Thyroid gland (tissue), 4 donors: ENCODE measurements at regions not wholly inside any gene's neighbourhood (a gene's known extent, or its start where the extent isn't known, plus 50 kb on each side); places are given as distances from the start of the nearest gene placed in this dataset.
A peak's percentile ranks its signal among the peaks of the same experiment; 100 is the strongest.

Experiments
- DNase-seq, 2 donors: peaks; one replicate each; pipeline ENCODE4 v3.0.0-alpha.2; 2019
- H3K27ac ChIP-seq, 3 donors: fragments of 200-600 bp; sonication (generic); 1 replicate in 2 of 3; 2 replicates in 1 of 3; pipeline ENCODE4 v1.5.1; 2016 to 2019; ENCODE audit warnings: mild to moderate bottlenecking in 1 of 3, moderate library complexity in 1 of 3
- H3K27me3 ChIP-seq: fragments of 200-600 bp; sonication (generic); one replicate; pipeline ENCODE4 v1.5.1; 2019
- H3K36me3 ChIP-seq, 2 donors: fragments of 200-600 bp; sonication (generic); one replicate each; pipeline ENCODE4 v1.5.1; 2016 to 2019
- H3K4me1 ChIP-seq, 2 donors: fragments of 200-600 bp; sonication (generic); one replicate each; pipeline ENCODE4 v1.5.1; 2017 to 2019
- H3K4me3 ChIP-seq, 3 donors: fragments of 200-600 bp; sonication (generic); replicated peaks in 1 of 3; 1 replicate in 2 of 3; 2 replicates in 1 of 3; pipeline ENCODE4 v1.5.1; 2016; ENCODE audit warnings: mild to moderate bottlenecking in 1 of 3
- H3K9me3 ChIP-seq: fragments of 200-600 bp; sonication (generic); one replicate; pipeline ENCODE4 v1.5.1; 2017
- CTCF ChIP-seq, 6 experiments: fragments of 200-600 bp in 3 of 6; fragments of 450-650 bp in 3 of 6; sonication (generic) in 3 of 6; IDR thresholded peaks; one replicate each; pipeline ENCODE4 v1.5.1; 2016 to 2019; ENCODE audit warnings: antibody characterized with exemption in 6 of 6, mild to moderate bottlenecking in 2 of 6, inconsistent platforms in 1 of 6, moderate library complexity in 1 of 6
- POLR2A ChIP-seq, 2 donors: fragments of 450-650 bp; IDR thresholded peaks; one replicate each; pipeline ENCODE4 v1.6.1; 2017; ENCODE audit warnings: antibody characterized with exemption in 2 of 2, mild to moderate bottlenecking in 2 of 2, moderate library complexity in 1 of 2
- WGBS, 2 donors: methylation state at CpG; one replicate each; pipeline ENCODE4 v1.1.5; 2017; 5-methylcytosine and 5-hydroxymethylcytosine counted together
- intact Hi-C: fragments of 100-400 bp; cut with DNase I; formaldehyde crosslinking; loops from one replicate; pipeline ENCODE4 v1.15.1; 2023

- 88 to 91% methylated on average over 4 of the region's 4 CpGs for WGBS, 2 donors
- H3K27ac ChIP-seq, result no peak overlapping the region
- DNase-seq, result peak; percentile 34 to 50
- intact Hi-C loops, result no loop called here
- H3K36me3 ChIP-seq, result no peaks in the 10 kb centered on the region
- H3K27me3 ChIP-seq, result no peaks in the 10 kb centered on the region
- no peaks in the 10 kb centered on the region for H3K4me1 ChIP-seq
- TF ChIP-seq POLR2A (IDR thresholded peaks at IDR 0.05) (no peak), CTCF (IDR thresholded peaks at IDR 0.05) (peak in 2 of 6 experiments; percentile 35 to 43)
- H3K4me3 ChIP-seq, result no peak overlapping the region
- H3K9me3 ChIP-seq, result no peaks in the 10 kb centered on the region
Observed at GRCh38 chr9:108468364-108468763, 387.4 kb downstream of the ACTL7B start.

GRCh38 chr9:108467653-108468324 lies 388.0 kb downstream of the ACTL7B start:
- no peak overlapping the region for H3K4me3 ChIP-seq
- no peaks in the 10 kb centered on the region for H3K4me1 ChIP-seq
- H3K36me3 ChIP-seq, result no peaks in the 10 kb centered on the region
- no peak overlapping the region for H3K27ac ChIP-seq
- no peak for TF ChIP-seq CTCF (IDR thresholded peaks at IDR 0.05)
- no peak for TF ChIP-seq POLR2A (IDR thresholded peaks at IDR 0.05)
- no peak for DNase-seq
- intact Hi-C loops, result no loop called here
- WGBS, 2 donors, result 76 to 80% methylated on average over 6 of the region's 6 CpGs
- no peaks in the 10 kb centered on the region for H3K9me3 ChIP-seq
- H3K27me3 ChIP-seq, result no peaks in the 10 kb centered on the region

GRCh38 chr9:108467161-108467560 lies 388.6 kb downstream of the ACTL7B start:
- no peak overlapping the region for H3K27ac ChIP-seq
- intact Hi-C loops, result no loop called here
- TF ChIP-seq CTCF (IDR thresholded peaks at IDR 0.05) (no peak), POLR2A (IDR thresholded peaks at IDR 0.05) (no peak)

GRCh38 chr9:108466304-108466703 lies 389.5 kb downstream of the ACTL7B start:
- no peak overlapping the region for H3K4me3 ChIP-seq
- no peaks in the 10 kb centered on the region for H3K27me3 ChIP-seq
- 83 to 91% methylated on average over 2 of the region's 2 CpGs for WGBS, 2 donors
- no peaks in the 10 kb centered on the region for H3K36me3 ChIP-seq
- TF ChIP-seq CTCF (IDR thresholded peaks at IDR 0.05) (no peak), POLR2A (IDR thresholded peaks at IDR 0.05) (no peak)
- H3K4me1 ChIP-seq, result no peaks in the 10 kb centered on the region
- no peaks in the 10 kb centered on the region for H3K9me3 ChIP-seq
- H3K27ac ChIP-seq, result no peak overlapping the region
- DNase-seq, result no peak
- intact Hi-C loops, result no loop called here

More at GRCh38 chr9:108467161-108467560, 388.6 kb downstream of the ACTL7B start:
- Histone ChIP-seq H3K4me1 (no peaks in the 10 kb centered on the region), H3K4me3 (no peak overlapping the region), H3K36me3 (no peaks in the 10 kb centered on the region), H3K9me3 (no peaks in the 10 kb centered on the region), H3K27me3 (no peaks in the 10 kb centered on the region)
- DNase-seq, result no peak
- 80 to 89% methylated on average over 2 of the region's 2 CpGs for WGBS, 2 donors

GRCh38 chr9:108463932-108464606 lies 391.7 kb downstream of the ACTL7B start:
- 74 to 87% methylated on average over 3 of the region's 3 CpGs for WGBS, 2 donors

More at GRCh38 chr9:108463932-108464606, 391.7 kb downstream of the ACTL7B start:
- Histone ChIP-seq H3K27ac (no peak overlapping the region), H3K4me1 (no peaks in the 10 kb centered on the region), H3K9me3 (no peaks in the 10 kb centered on the region), H3K4me3 (no peak overlapping the region), H3K27me3 (no peaks in the 10 kb centered on the region), H3K36me3 (no peaks in the 10 kb centered on the region)
- TF ChIP-seq POLR2A (IDR thresholded peaks at IDR 0.05), result no peak
- TF ChIP-seq CTCF (IDR thresholded peaks at IDR 0.05), result no peak
- intact Hi-C loops, result no loop called here
- no peak for DNase-seq
